HG03103 (cell line): ENCODE measurements at regions not wholly inside any gene's neighbourhood (a gene's known extent, or its start where the extent isn't known, plus 50 kb on each side); places are given as distances from the start of the nearest gene placed in this dataset.
"Not testable (repeated sequence)": the region's sequence is repeated elsewhere in the genome, so short reads cannot be mapped to it uniquely, and the experiment has no call there.

Source experiments
- ATAC-seq: cut with Tn5 transposase; IDR thresholded peaks from one replicate; pipeline ENCODE4 v1.9.1; 2021; ENCODE audit warnings: low read depth; ENCODE audit not compliant: unreplicated experiment

GRCh38 chr3:81375921-81376320, 385.5 kb downstream of the GBE1 start:
- no peak for ATAC-seq

GRCh38 chr3:81364411-81364810, 397.0 kb downstream of the GBE1 start:
- ATAC-seq = no peak

DNA sequence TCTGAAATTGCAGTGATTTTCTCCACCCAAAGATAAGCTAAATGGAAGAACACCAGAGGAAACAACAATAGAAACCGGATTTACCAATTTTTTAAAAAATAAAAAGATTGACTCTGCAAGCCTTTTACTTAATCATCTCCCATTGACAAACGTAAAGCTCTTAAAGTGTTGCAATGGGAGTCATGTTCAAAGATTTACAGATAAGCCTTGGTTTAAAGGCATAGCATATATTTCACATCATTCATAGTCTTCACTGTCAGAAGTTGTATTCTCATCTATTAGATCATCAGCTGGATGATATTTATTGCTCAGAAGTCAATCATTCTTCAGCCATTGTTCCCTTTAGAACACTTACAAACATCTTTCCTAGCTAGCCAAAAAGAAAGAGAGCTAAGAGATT, 397.6 kb downstream of the GBE1 start:
- ATAC-seq = no peak

DNA sequence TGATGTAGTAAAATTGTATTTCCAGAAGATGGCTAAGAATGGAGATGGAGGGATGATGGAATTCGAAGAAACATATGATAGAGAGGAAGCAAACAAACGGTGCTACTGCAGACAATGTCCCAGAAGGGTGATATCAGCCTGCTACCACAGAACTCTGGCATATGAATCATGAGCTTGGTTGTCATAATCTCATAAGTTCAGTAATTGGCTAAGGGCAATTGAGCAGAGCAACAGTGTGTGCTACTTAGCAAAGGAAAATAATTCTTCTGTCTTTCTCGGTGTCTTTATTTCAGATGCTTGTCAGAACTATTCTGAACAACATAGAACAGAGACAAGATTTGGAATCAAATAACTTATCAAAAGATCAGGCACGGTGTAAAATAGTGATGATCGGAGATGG, 407.3 kb downstream of the GBE1 start:
- no peak for ATAC-seq

DNA sequence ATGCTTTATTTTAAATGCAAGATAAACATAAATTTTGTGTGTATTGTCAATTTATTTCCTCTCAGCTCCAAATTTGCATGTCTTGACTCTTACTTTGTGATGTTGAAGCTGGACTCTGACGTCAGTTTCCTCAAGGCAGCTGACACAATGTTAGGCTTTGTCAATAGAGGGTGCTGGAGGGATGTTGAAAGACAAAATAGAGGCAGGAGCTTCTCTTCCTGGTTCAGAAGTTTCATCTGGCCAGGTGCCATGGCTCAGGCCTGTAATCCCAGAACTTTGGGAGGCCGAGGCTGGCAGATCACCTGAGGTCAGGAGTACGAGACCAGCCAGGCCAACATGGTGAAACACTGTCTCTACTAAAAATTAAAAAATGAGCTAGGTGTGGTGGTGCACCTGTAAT, 408.6 kb downstream of the GBE1 start:
- no peak for ATAC-seq

GRCh38 chr3:81349816-81350340, 411.6 kb downstream of the GBE1 start:
- no peak for ATAC-seq

DNA sequence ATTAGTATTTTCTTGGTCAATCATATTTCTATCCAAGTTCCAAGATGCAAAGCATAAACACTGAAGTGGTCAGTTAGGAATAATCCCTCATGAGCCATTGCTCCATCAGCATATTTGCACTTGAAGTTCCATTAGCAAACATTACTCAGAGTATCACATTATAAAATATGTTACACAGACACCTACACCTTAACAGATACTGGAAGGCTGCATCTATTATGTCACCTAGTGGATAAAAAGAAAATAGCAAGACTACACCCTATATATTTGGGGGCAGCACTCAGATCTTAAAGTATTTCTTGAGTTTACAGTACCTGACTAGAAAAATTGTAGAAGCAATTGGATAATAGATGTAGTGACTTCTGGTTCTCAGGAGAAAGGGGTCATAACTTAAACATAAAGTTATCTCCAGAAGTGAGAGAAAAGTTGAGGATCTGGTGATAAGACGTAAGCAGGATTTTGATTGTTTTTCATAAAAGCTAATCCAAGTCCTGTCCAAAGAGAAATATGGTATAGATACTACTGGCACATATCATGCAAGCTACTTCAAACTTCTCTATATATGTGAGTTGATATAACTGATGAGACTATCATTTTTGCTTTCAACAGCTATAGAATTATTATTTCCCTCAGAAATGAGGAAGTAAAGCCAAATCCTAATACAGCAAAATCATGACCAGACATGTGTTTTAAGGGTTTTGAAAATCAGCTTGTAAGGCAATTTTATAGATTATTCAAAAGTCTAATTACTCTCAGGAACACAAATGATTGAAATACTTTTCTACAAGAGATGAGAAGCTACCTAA, 422.2 kb downstream of the GBE1 start:
- peak; percentile 90 for ATAC-seq

- no peak for ATAC-seq
Measured at GRCh38 chr3:81336470-81336869, 425.0 kb downstream of the GBE1 start.

GRCh38 chr3:81329835-81330234, 431.6 kb downstream of the GBE1 start:
- ATAC-seq = not testable (repeated sequence)

DNA sequence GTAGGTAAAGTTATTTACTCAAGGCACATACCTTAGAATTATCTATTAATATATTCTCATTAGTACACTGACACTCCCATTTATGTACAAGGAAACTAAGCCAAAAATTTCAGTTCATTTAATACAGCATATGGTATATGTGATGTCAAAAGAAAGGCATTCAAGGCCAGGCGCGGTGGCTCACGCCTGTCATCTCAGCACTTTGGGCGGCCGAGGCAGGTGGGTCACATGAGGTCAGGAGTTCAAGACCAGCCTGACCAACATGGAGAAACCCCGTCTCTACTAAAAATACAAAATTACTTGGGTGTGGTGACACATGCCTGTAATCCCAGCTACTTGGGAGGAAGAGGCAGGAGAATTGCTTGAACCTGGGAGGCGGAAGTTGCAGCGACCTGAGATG, 435.2 kb downstream of the GBE1 start:
- no peak for ATAC-seq

- ATAC-seq = no peak
Measured at GRCh38 chr3:81320862-81321261, 440.6 kb downstream of the GBE1 start.

DNA sequence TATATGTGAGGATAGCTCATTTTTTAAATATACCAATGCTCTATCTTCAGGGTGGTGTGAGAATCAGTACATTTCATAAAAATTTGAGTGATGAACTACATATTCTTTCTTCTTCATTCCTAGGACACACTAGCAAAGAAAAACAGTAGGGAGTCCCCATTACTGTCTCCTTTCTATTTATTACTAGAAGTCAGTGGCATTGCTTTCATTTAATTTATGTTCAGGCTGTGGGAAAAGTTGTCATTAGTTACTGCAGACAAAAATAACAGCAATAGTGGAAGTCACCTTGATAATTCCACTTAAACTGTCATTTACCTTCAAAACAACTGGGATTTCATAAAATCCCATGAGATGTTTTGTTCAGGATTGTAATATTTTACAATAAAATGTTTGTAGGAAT, 446.4 kb downstream of the GBE1 start:
- no peak for ATAC-seq

- no peak for ATAC-seq
Measured at GRCh38 chr3:81311321-81311720, 450.1 kb downstream of the GBE1 start.

DNA sequence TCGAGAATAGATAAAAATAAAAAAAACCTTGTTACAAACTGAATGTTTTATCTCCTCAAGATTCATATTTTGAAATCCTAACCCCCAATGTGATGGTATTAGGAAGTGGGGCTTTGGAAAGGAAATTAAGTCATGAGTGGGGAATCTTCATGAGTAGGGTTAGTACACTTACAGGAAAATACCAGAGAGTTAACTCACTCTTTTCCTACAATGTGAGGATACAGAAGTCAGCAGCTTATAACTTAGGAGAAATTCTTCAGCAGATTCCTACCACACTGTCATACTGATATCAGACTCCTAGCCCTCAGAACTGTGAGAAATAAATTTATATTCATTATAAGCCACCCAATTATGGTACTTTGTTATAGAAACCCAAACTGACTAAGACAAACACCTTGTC, 453.1 kb downstream of the GBE1 start:
- no peak for ATAC-seq

- ATAC-seq = no peak
Measured at GRCh38 chr3:81307221-81307620, 454.2 kb downstream of the GBE1 start.

DNA sequence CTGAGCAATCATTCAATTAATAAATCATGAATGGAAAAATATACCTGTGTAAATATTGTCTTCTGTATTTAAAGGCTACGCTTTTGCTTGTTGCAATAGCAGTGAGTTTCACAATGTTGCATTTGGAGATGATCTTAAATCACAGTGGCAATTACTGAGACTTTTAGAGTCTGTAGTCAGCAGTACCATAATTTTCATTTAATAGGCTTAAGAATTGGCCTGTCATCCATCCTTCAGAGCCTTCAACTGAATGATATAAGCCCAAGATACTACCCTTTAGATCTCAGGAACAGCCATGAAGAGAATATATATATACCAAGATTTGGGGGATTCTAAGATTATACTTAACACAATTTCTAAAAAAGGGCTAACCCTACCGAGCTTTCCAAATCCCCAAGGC, 458.1 kb downstream of the GBE1 start:
- ATAC-seq = no peak

GRCh38 chr3:81302045-81302444, 459.4 kb downstream of the GBE1 start:
- ATAC-seq = peak; percentile 78

GRCh38 chr3:81301230-81301629, 460.2 kb downstream of the GBE1 start:
- ATAC-seq = no peak

- no peak for ATAC-seq
Measured at GRCh38 chr3:81300324-81300927, 461.0 kb downstream of the GBE1 start.

- ATAC-seq = no peak
Measured at GRCh38 chr3:81299481-81299880, 462.0 kb downstream of the GBE1 start.

- no peak for ATAC-seq
Measured at GRCh38 chr3:81295906-81296577, 465.4 kb downstream of the GBE1 start.

GRCh38 chr3:81293156-81293555, 468.3 kb downstream of the GBE1 start:
- no peak for ATAC-seq
